22Rv1 (cell line): ENCODE measurements at regions not wholly inside any gene's neighbourhood (a gene's known extent, or its start where the extent isn't known, plus 50 kb on each side); places are given as distances from the start of the nearest gene placed in this dataset.

Experiments used
- H3K27ac ChIP-seq: fragments of 450-650 bp; 2 replicates; pipeline ENCODE4 v1.5.1; 2017
- CTCF ChIP-seq: fragments of 450-650 bp; IDR thresholded peaks from 2 replicates; pipeline ENCODE4 v1.5.1; 2017; ENCODE audit warnings: mild to moderate bottlenecking
- ZFX ChIP-seq: fragments of 450-650 bp; IDR thresholded peaks from 2 replicates; pipeline ENCODE4 v1.6.1; 2017; ENCODE audit warnings: antibody characterized with exemption, borderline replicate concordance

DNA sequence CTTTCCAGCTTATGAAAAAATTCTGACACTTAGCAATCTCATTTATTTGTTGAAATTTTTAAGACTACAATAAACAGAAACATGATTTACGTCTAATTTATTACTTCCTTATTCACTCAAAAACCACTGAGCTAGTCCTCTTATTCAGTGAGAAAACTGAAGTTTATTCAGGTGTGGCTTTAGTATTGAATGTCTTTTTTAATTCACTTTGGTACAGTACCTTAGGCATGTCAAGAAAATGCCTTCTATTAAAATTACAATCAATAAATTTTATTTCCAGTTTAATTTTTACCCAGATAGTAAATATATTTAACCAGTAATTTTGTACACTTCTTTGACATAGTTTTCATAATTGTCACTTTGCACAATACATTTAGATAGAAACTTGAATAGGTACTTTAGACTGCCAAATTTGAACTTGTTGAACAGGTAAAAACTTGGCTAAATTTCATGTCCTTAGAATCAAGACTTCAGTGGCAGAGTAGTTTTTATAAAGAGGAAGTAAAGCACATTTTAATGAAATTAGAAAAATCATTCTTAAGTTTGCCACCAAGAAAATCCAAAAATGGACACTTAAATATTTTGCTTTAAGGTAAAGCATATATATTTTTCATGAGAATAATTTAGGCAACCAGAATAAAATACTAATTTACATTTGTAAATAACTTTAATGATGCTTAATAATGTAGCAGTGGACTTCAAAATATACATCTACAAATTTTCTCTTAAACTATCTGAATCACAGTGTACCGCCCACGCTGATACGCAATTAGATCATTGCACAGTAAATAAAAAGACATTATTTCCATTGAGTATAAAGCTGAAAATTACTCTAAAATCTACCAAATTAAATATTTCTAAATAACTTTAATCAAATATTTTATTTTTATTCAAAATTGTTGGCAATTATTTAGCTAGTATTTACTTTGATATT lies 159.1 kb downstream of the RASSF9 start:
- no peak overlapping the region for H3K27ac ChIP-seq
- TF ChIP-seq ZFX: no peak
- no peak for TF ChIP-seq CTCF

- no peak for TF ChIP-seq ZFX
- TF ChIP-seq CTCF: no peak
- no peak overlapping the region for H3K27ac ChIP-seq
Observed at GRCh38 chr12:85679296-85679695, 156.9 kb downstream of the RASSF9 start.

DNA sequence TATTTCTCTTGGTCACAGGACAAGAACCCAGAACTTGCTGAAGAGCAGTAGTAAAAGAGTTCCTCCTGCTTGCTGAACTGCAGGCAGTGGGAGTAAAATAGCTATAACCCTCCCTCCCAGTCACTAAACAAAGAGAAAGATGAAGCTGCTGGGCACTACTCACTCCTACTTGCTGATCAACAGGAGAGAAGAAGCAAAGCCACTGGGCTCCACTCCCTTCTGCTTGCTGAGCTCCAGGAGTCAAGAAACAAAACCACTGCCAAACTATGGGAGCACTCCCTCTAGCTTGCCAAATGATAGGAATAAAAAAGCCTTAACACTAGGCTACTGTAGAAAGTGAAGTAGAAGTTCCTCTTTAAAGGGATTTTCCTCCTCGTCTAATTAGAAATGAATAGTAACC lies 155.3 kb downstream of the RASSF9 start:
- TF ChIP-seq CTCF (no peak), ZFX (no peak)
- no peak overlapping the region for H3K27ac ChIP-seq

GRCh38 chr12:85681333-85681732 lies 154.9 kb downstream of the RASSF9 start:
- no peak overlapping the region for H3K27ac ChIP-seq
- TF ChIP-seq CTCF: no peak
- no peak for TF ChIP-seq ZFX

GRCh38 chr12:85683051-85683450 lies 153.2 kb downstream of the RASSF9 start:
- TF ChIP-seq CTCF: no peak

DNA sequence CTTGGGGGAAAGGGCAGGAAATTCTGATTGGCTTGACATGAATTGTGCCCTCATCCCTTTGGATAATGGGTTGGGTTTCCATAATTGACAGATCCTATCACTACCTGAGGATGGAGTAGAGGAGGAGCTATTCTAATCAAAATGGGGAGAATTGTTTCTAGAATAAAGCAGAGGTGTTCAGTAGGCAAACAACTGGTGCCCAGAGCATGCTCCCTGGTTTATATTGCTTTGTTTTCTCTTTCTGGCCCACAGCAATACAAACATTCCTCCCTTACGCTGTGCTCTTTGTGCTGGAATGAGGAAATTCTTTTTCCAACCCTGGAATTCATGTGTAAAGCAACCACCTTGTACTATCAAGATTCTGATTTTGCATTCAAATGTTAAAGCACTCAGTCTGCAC lies 147.4 kb downstream of the RASSF9 start:
- TF ChIP-seq ZFX (no peak), CTCF (no peak)
- H3K27ac ChIP-seq: no peak overlapping the region

More at GRCh38 chr12:85683051-85683450, 153.2 kb downstream of the RASSF9 start:
- H3K27ac ChIP-seq: no peak overlapping the region

- no peak overlapping the region for H3K27ac ChIP-seq
- no peak for TF ChIP-seq CTCF
Observed at GRCh38 chr12:85690146-85690545, 146.1 kb downstream of the RASSF9 start.
